ENCODE measurements at regions not wholly inside any gene's neighbourhood (a gene's known extent, or its start where the extent isn't known, plus 50 kb on each side); places are given as distances from the start of the nearest gene placed in this dataset.

DNA sequence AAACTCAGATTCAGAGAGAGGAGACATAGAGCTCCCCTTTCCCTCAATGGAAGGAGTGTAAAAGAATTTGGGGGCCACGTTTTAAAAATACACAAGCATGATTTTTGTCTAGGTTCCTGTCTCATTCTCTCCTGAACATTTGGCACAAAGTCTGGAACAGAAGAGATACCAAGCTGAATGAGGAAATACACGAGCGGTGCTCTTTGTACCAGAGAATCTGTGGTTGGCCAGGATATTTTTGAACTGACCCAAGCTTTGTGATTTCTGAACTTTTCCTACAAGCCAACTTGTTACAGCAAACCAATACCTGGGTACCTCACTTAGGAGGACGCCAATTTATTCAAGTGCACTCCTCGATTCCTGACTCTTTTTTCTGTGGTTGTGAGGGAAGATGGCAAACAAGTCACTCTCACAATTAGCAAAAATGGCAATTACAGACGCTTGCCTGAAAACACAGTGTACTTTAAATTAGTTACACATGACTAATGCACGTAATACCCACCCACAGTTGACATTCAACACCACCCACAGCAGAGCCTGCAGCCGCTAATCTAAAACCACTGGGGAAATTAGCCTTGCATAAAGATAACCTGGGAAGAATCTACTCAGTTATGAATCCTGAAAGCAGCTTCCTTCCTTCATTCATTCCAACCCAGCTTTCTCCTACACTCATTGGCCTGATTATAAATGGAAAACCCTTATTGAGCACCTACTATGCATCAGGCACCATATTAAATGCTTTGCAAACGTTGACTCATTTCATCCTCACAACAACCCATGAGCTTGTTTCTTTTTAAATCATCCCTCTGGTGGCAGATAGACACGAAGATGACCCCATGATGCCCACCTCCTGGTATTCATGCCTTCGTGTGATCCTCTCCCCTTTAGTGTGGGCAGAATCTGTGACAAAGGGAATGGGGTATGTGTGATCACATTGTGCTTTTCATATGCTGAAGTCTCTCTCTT, 293.5 kb downstream of the KBTBD8 start:
- TF ChIP-seq, protein P1, sequence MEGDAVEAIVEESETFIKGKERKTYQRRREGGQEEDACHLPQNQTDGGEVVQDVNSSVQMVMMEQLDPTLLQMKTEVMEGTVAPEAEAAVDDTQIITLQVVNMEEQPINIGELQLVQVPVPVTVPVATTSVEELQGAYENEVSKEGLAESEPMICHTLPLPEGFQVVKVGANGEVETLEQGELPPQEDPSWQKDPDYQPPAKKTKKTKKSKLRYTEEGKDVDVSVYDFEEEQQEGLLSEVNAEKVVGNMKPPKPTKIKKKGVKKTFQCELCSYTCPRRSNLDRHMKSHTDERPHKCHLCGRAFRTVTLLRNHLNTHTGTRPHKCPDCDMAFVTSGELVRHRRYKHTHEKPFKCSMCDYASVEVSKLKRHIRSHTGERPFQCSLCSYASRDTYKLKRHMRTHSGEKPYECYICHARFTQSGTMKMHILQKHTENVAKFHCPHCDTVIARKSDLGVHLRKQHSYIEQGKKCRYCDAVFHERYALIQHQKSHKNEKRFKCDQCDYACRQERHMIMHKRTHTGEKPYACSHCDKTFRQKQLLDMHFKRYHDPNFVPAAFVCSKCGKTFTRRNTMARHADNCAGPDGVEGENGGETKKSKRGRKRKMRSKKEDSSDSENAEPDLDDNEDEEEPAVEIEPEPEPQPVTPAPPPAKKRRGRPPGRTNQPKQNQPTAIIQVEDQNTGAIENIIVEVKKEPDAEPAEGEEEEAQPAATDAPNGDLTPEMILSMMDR (IDR thresholded peaks at IDR 0.05), result no peak
- TF ChIP-seq POLR2A (IDR thresholded peaks at IDR 0.05), result no peak

All from transverse colon (tissue), 3 donors.